ENCODE measurements at regions not wholly inside any gene's neighbourhood (a gene's known extent, or its start where the extent isn't known, plus 50 kb on each side); places are given as distances from the start of the nearest gene placed in this dataset.

DNA sequence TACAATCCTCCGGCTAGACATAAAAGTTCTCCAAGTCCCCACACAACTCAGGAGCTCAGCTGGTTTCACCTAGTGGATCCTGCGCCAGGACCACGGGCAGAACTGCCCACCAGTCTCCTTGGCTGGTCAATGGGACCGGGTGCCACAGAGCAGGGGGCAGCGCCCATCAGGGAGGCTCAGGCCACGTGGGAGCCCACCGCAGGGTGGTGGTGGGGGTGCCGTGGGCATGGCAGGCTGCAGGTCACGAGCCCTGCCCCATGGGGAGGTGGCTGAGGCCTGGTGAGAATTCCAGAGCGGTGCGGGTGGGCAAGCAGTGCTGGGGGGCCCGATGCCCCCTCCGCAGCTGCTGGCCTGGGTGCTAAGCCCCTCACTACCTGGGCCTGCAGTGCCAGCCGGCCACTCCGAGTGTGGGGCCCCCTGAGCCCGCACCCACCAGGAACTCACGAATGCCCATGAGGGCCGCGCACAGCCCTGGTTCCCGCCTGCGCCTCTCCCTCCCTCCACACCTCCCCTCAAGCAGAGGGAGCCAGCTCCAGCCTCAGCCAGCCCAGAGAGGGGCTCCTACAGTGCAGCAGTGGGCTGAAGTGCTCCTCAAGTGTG lies 1091.9 kb upstream of the TENM4 start:
- no peak for DNase-seq

DNA sequence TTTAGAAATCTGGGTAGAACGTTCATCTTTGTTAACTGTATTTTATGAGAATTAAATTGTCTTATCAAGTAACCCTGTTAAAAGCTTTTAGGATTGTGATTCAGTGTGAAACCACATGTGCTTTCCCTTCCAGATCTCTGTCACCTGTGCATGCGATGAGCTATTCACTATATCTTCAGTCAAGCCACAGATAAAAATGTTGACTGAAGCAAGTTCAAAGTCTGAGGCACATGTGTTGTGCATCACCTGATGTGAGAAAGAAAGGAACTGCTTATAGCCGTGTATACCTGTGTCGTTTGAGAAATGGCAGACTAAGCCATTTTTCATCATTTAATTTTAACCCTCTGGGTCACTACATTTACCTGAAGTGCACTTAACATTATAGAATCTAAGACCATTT lies 1088.9 kb upstream of the TENM4 start:
- DNase-seq: no peak

DNA sequence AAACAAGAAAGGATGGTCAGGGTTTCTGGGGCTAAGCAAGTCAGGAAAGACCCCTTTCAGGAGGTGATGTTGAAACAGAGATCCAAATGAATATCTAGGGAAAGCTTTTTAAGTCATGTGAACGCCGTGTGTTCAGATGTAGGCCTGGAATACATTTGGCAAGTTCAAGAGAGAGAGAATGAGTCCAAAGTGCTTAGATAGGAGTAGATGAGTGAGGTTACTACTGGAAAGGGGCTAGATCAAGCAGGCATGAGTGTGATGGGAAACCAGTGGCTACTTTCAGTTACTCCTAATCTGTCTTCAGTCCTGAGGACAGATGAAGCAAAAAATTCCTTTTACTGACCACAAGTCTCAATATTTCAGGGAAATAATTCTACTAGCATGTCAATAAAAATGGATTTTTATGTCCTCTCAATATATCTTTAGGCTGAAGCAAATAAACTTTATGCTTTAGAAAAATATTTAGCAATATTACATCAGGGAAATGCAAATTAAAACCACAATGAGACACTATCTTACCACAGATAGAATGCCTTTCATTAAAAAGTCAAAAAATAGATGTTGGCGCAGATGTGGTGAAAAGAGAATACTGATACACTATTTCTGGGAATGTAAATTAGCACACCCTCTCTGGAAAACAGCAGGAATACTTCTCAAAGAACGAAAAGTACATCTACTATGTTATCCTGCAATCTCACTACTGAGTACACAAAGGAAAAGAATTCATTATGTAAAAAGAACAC lies 1085.0 kb upstream of the TENM4 start:
- DNase-seq: no peak

DNA sequence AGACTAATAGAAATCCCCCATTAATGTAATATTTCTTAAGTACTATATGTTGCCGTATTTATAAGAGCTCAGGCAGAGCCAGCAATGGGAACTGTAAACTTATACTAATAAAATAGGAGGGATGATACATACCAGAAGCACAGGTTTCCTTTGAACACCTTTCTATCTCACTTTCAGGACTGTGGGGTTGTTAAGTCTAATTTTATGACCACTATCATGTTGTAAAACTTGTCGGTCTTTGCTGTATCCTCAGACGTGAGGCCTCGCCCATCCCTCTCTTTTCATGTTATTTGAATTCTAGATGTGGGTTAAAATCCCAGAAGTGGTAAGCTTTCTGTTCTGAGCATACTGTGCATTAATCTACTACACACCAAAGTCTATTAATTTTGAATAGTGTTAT lies 1083.5 kb upstream of the TENM4 start:
- DNase-seq: no peak

DNA sequence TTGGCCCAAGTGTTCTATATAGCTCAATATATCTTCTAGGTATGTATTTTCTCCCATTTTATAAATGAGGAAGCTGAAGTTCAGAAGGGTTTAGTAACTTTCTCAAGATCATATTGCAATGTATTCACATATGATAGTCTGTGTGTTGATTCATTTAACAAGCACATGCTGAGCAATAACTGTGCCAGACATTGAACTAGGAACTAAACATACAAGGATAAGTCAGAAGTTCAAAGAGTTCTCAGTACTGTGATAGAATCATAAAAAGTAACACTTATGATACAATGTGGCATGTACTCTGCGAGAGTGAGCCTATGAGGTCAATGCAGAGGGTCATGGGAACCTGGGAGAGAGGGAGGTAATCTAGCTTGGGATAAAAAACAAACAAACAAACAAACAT lies 1082.2 kb upstream of the TENM4 start:
- DNase-seq: no peak

DNA sequence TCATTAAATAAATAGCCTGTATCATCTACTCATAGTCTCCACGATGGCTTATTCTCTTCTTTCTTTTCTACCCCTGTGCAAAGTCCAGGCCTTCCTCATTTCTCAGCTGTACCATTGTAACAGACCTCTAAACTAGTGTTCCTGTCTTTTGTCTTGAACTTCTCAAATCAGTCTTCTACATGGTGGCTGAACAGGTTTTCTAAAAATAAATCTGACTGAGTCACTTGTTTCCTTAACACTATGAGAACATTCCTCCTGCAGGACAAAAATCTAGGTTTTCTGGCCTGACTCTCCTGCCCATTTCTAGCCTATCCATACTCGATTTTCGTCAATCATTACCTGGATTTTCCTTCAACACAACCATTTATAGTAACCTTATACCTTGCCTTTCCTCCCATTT lies 1080.8 kb upstream of the TENM4 start:
- peak; percentile 77 for DNase-seq

DNA sequence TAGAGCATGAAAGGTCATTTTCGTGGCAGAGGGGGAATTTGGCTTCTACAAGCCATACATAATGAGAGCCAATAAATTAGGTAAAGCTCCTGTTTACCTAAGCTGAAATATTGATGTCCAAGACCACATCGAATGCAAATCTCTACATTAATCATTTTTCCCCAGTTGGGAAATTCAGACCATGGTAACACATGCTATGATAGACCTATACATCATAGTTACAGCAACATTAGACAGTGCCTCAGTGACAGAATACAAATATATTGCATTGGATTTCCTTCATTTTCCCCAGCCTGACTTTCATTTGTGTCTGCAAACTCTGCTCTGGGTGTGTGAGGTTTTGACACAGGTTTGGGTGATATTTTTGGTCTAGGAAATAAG lies 1079.7 kb upstream of the TENM4 start:
- DNase-seq: no peak

DNA sequence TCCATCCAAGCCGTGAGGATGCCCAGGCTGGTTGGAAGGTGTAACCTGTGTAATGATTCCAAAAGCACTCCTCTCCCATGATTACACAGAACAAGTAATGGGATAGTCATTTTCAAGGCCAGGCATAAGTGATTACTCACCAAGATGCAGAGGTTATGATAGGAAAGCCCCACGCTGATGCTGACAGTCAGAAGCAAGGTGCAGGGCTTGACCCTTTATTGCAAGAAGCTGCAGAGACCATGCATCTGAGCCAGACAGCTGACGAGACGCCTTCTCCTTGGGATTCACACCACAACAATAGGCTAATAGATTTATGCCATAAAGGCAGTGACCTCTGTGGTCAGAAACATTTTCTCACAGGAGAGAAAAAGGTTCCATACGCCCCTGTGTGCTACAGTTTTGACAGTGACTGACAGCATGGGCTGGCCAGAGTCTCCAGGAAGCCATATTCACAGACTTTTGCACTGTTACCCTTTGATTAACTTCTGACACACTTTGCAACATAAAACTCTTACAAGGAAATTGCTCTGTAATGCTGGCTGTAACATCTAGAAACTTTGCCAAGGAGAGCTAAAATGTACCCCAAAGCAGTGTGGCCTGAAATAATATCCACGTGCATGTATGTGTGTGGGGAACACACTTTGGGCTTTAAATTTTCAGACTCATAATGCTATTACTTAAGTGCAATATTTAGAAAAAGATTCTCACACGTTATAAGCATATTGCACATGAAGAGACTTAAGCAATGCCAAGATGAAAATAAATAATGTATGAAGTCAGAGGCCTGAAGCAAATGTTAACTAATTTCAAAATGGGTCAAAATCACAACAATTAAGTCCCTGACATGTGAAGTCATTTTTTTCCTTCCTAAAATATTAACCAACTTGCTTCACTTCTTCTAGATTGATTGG lies 1079.0 kb upstream of the TENM4 start:
- no peak for DNase-seq

DNA sequence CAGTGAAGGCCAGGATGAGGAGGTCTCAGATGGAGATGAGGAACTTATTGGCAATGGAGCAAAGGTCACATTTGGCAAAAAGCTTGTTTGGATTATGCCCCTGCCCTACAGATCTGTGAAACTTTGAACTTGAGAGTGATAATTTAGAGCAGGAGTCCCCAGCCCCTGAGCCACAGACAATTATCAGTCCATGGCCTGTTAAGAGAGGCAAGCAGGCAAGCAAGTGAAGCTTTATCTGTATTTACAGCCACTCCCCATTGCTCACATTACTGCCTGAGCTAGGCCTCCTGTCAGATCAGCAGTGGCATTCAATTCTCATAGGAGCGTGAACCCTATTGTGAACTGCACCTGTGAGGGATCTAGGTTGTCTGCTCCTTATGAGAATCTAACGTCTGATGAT lies 1076.9 kb upstream of the TENM4 start:
- no peak for DNase-seq

DNA sequence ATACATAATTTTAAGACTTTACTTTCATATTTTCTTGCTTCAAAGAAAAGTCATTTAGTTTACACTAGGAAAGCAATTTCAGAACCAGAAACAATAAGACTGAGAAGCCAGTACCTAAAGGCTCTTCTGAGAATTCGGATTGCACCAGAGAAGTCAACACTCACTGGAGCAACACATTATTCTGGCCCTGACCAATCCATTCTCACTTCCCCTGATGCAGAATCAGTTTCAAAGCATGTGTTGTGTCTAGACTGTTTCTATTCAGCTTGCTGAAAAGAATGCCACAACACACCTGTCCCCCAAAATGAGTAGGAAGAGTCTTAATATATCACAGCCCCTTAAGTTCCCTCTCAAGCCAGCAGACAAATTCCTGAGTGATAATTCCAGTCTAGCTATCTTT lies 1074.3 kb upstream of the TENM4 start:
- DNase-seq: no peak

DNA sequence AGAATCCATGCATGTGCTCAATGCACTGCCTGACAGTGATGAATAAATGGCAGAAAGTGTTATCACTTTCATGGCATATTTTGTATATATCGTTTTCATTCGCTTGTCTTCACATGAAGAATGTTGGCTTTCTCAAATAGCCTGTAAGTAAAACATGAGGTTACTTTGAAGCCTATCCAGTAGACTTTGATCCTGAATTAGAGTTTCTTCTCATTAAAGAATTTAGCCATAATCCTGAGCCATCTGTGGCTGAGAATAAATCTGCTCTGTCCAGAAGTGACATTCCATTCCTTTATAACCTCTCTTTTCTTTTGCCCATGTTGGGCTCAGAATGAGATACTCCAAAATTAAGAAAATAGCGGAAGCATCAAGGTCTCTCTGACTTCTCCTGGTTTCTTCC lies 1071.7 kb upstream of the TENM4 start:
- no peak for DNase-seq

DNA sequence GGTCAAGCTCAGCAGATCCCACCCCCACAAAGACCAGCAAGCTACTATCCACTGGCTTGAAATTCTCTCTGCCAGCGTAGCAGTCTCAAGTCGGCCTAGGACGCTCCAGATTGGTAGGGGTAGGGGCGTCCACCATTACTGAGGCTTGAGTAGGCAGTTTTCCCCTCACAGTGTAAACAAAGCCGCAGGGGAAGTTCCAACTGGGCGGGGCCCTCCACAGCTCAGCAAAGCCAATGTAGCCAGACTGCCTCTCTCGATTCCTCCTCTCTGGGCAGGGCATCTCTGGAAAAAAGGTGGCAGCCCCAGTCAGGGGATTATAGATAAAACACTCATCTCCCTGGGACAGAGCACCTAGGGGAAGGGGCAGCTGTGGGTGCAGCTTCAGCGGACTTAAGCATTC lies 1064.9 kb upstream of the TENM4 start:
- DNase-seq: peak; percentile 38

DNA sequence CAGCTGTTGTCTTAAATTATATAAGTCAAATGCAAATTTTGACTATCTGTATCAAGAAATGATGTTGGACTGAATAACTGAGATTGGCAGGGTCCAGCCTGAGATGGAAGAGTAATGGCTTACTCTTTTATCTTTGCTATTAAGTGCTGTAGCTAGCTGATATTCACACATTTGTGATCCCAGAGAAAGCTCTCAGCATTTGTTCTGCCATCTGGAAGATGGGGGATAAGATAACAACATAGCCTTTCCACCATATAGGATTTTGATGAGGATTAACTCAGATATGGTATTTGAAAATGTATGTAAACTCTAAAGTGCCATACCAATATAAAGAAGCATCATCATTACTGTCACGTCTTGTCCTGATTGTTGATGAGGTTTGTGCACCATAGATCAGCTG lies 1063.2 kb upstream of the TENM4 start:
- DNase-seq: no peak

DNA sequence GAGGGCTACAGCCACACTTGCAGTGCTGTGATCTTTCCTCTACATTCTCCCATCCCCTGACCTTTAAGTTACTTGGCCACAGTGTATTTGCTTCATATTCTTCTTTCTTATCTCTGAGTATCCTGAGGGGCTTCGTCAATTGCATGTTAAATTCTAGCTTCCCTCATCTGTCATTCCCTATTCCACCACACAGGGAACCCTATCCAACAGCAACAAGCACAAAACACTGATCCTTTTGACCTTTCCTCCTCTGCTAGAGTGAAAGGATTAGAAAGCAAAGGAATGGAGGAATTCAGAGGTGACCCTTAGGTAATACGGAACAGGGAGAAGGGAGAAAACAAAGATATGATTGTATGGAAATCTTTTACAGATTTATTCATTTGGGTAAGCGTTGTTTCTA lies 1061.7 kb upstream of the TENM4 start:
- no peak for DNase-seq

DNA sequence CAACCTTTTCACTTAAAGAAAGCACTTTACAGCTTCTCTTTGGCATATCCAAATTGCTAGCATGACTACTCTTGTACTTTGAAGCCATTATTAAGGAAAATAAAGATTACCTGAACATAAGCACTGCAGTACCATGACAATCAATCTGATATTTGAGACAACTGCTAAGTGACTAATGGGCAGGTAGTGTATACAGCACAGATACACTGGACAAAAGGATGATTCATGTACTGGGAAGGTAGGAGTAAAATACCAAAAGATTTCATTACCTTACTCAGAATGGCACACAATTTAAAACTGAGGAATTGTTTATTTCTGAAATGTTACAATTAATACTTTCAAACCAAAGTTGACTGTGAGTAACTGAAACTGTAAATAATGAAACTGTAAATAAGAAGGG lies 1054.3 kb upstream of the TENM4 start:
- DNase-seq: peak; percentile 45

DNA sequence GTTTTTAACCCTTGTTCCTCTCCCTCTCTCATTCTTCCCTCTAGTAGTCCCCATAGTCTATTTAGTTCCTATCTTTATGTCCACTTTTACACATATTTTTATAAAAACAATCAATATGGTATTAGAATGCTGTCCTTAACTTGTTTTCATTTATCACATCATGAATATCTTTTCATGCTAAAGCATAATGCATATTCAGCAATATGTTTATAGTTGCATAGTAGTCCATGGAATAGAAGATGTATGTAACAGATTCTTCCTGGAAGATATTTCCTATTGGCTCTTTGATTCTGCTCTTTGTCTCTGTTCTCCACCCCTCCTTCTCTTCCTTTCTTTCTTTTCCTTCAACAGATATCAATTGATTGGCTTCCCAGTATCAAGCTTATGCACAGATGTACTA lies 1047.1 kb upstream of the TENM4 start:
- no peak for DNase-seq

DNA sequence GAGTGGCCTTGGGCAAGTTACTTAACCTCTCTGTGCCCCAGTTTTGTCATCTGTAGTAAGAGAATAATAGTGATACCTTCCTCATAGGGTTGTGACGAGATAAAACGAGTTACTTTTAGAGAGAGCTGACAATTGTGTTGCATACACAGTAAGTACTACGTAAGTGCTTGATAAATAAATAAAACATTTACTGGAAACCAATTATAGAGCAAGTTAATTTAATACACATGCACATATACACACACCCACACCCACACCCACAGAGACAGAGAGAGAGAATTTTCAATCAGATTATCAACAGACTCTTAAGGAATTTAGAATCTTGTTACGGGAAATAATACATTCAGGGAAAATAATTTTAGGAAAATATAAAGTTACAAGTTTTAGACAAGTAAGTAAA lies 1045.8 kb upstream of the TENM4 start:
- DNase-seq: no peak

DNA sequence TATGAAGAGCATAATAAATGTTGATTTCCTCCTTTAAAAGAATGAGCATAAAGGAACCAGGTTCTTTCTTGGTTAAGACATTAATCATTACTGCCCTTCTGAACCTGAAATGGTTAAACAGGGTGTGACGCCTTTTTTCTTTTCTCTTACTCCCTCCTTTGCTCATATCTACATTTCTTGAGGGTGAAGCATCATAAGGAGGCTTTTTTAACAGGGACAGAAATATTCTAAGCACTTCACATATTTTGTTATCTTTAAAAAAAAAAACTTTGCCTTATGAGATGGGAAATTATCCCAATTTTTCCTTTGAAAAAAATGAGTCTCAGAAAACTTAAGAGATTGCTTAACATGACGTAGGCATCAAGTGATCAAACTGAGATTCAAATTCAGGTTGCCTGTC lies 1036.3 kb upstream of the TENM4 start:
- DNase-seq: no peak

DNA sequence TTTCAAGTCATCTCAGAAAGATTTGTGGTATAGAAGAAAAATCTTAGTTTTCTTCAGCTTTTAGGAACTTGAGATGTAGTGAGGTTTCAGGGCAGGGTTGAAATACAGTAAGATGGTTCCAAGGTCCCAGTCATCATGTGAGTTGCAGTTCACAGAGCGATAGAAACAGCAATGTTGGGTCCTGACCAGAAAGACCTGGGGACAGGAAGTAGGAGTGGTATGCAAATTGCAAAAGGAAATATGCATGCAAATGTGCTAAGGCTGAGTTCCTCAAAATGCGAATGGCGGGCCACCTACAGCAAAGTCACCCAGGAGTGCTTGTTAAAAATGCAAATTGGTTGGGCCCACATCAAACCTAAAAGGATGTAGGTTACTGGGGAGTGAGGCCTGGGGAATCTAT lies 1032.7 kb upstream of the TENM4 start:
- DNase-seq: no peak

DNA sequence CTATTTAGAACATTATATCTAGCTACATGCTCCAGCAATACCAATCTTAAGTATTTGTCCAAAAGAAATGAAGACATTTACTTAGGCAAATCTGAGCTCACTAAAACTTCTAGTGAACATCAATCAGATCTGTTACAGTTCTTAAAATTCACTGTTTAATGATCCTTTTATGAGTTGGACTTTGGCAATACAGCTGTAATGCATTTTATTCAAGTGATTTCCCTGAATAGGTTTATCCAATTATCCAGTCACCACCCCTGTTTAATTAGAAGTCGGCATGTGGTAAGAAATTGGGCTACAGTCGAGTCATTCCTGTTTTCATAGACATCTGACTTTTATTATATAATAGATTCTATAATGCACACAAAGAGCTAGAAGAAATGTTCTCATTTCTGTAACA lies 1029.0 kb upstream of the TENM4 start:
- no peak for DNase-seq

DNA sequence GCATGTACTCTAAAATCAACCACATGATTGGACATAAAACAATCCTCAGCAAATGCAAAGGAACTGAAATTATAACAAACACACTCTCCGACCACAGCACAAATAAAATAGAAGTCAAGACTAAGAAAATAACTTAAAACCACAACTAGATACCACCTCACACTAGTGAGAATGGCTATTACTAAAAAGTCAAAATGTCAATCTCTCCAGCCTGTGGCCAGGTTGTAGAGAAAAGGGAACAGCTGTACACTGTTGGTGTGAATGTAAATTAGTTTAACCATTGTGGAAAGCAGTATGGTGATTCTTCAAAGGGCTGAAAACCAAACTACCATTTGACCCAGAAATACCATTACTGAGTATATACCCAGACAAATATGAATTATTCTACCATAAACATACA lies 1025.7 kb upstream of the TENM4 start:
- DNase-seq: no peak

DNA sequence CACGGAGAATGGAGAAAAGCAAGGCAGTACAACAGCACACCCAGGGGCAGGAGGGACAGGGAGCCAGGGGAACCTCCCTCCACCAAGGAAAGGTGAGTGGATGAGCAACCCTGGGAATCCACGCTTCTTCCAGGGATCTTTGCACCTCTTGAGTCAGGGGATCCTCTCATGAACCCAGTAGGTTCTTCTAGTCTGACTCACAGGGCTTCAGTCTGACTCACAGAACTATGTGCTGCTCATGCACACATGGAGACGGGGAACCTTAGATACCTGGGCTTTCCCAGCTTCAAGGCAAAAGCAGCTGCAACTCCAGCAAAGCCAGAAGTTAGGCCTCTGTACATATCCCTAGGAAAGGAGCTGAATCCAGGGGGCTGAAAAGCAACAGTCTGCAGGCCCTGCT lies 1021.4 kb upstream of the TENM4 start:
- peak; percentile 47 for DNase-seq

DNA sequence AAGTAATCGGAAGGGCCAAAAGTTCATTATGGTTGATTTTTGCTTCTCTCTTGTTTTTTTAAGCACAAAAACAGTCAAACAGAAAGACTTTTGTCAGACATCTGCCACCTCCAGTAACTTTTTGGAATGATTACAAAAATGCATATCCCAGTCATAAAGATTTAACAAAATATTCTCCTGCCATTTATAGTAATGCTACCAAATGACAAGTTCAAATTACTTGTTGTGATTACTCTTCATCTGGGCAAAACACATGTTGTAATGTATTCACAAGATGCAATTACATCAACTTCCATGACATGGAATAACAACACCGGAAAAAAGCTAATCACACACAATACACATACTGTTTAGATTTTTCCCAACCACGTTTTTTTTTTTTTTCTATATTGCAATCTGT lies 1017.5 kb upstream of the TENM4 start:
- no peak for DNase-seq

DNA sequence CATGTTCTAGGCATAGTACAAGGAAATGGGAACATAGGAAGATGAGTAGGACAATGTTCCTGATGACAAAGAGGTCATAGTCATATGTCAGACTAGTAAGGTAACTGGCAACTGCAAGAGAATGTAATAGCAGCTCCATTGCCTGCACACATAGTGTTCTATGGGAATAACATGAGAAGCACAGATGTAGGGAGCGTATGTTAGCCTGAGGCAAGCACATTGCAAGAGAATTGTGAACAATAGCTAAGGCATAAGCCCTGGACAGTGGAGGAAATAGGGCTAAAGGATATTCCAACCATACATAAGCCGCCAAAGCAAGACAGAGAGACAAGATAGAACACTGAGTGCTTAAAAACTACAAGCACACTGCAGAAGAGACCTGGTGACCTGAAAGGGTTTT lies 1017.0 kb upstream of the TENM4 start:
- no peak for DNase-seq

Measured in DMS53 (cell line).